Sigmoid colon (tissue), 6 donors: ENCODE measurements at regions not wholly inside any gene's neighbourhood (a gene's known extent, or its start where the extent isn't known, plus 50 kb on each side); places are given as distances from the start of the nearest gene placed in this dataset.

Source experiments
- DNase-seq: peaks from one replicate; pipeline ENCODE4 v3.0.0-alpha.2; 2019
- H3K27ac ChIP-seq, 4 donors: fragments of 200-600 bp; sonication (generic); one replicate each; pipeline ENCODE4 v1.5.1; 2016 to 2019; ENCODE audit warnings: mild to moderate bottlenecking in 1 of 4
- H3K27me3 ChIP-seq, 3 donors: fragments of 200-600 bp; sonication (generic); one replicate each; pipeline ENCODE4 v1.5.1; 2019; ENCODE audit warnings: mild to moderate bottlenecking in 1 of 3
- H3K36me3 ChIP-seq, 4 donors: fragments of 200-600 bp; sonication (generic); one replicate each; pipeline ENCODE4 v1.5.1; 2016 to 2019
- H3K4me1 ChIP-seq, 4 donors: fragments of 200-600 bp; sonication (generic); one replicate each; pipeline ENCODE4 v1.5.1; 2017 to 2019
- H3K4me3 ChIP-seq, 4 donors: fragments of 200-600 bp; sonication (generic); one replicate each; pipeline ENCODE4 v1.5.1; 2017 to 2019; ENCODE audit warnings: mild to moderate bottlenecking in 2 of 4, moderate library complexity in 1 of 4
- H3K9me3 ChIP-seq, 4 donors: fragments of 200-600 bp in 3 of 4; sonication (generic) in 3 of 4; one replicate each; pipeline versions ENCODE4 v1.5.1 to v1.6.1; 2013 to 2019
- CTCF ChIP-seq, 4 experiments: fragments of 450-650 bp in 3 of 4; fragments of 200-600 bp in 1 of 4; IDR thresholded peaks; one replicate each; pipeline ENCODE4 v1.5.1; 2016 to 2019; ENCODE audit warnings: antibody characterized with exemption in 4 of 4, mild to moderate bottlenecking in 3 of 4, moderate library complexity in 2 of 4
- EP300 ChIP-seq, 4 donors: sonication (generic); formaldehyde crosslinking; IDR thresholded peaks; one replicate each; pipeline ENCODE4 v1.6.1; 2017; ENCODE audit warnings: antibody characterized with exemption in 4 of 4
- POLR2A ChIP-seq, 2 donors: fragments of 450-650 bp; IDR thresholded peaks; one replicate each; pipeline ENCODE4 v1.6.1; 2016; ENCODE audit warnings: antibody characterized with exemption in 2 of 2, mild to moderate bottlenecking in 2 of 2, moderate library complexity in 2 of 2
- POLR2AphosphoS5 ChIP-seq, 4 donors: sonication (generic); formaldehyde crosslinking; IDR thresholded peaks; one replicate each; pipeline ENCODE4 v1.6.1; 2017; ENCODE audit warnings: antibody characterized with exemption in 4 of 4
- WGBS, 2 donors: extraction: QIAGEN DNeasy Blood & Tissue Kit; methylation state at CpG; one replicate each; pipeline ENCODE4 v1.1.7; 2013; 5-methylcytosine and 5-hydroxymethylcytosine counted together
- intact Hi-C: fragments of 100-400 bp; cut with DNase I; formaldehyde crosslinking; loops from one replicate; pipeline ENCODE4 v1.15.1; 2023
- donor health status: healthy with polysubstance abuse.
- donor health status: healthy.

GRCh38 chr19:31674503-31675192 is 325.4 kb upstream of the TSHZ3 start:
- TF ChIP-seq POLR2A (IDR thresholded peaks at IDR 0.05) = no peak
- TF ChIP-seq EP300 (IDR thresholded peaks at IDR 0.05) = no peak
- TF ChIP-seq CTCF (IDR thresholded peaks at IDR 0.05) = no peak
- TF ChIP-seq POLR2AphosphoS5 (IDR thresholded peaks at IDR 0.05) = no peak
- H3K4me1 ChIP-seq = peaks cover 0 to 9% (median 4%) of the 10 kb centered on the region in 4 donors
- intact Hi-C loops = loop anchor here (5.0 kb wide), 2 partner anchors 368 to 548 kb away; no protein-coding TSS in a partner anchor
- WGBS, 2 donors = 43 to 60% methylated on average over 11 of the region's 11 CpGs
- no peaks in the 10 kb centered on the region for H3K9me3 ChIP-seq
- H3K27me3 ChIP-seq = no peaks in the 10 kb centered on the region
- no peak for DNase-seq
- H3K27ac ChIP-seq = no peak overlapping the region
- H3K36me3 ChIP-seq = no peaks in the 10 kb centered on the region
- H3K4me3 ChIP-seq = no peak overlapping the region

GRCh38 chr19:31675193-31675913 is 326.1 kb upstream of the TSHZ3 start:
- H3K36me3 ChIP-seq = no peaks in the 10 kb centered on the region
- intact Hi-C loops = loop anchor here (5.0 kb wide), 2 partner anchors 367 to 547 kb away; no protein-coding TSS in a partner anchor
- H3K4me1 ChIP-seq = peaks cover 0 to 9% (median 4%) of the 10 kb centered on the region in 4 donors
- H3K9me3 ChIP-seq = no peaks in the 10 kb centered on the region
- no peaks in the 10 kb centered on the region for H3K27me3 ChIP-seq
- 68 to 70% methylated on average over 10 of the region's 10 CpGs for WGBS, 2 donors
- no peak overlapping the region for H3K4me3 ChIP-seq
- TF ChIP-seq EP300 (IDR thresholded peaks at IDR 0.05) (no peak), CTCF (IDR thresholded peaks at IDR 0.05) (peak in 1 of 4 experiments; percentile 4)
- DNase-seq = no peak
- H3K27ac ChIP-seq = no peak overlapping the region

- Histone ChIP-seq H3K27me3 (no peaks in the 10 kb centered on the region), H3K27ac (no peak overlapping the region), H3K36me3 (no peaks in the 10 kb centered on the region), H3K9me3 (no peaks in the 10 kb centered on the region), H3K4me1 (peaks cover 0 to 9% (median 4%) of the 10 kb centered on the region in 4 donors), H3K4me3 (no peak overlapping the region)
- 50 to 68% methylated on average over 3 of the region's 3 CpGs for WGBS, 2 donors
- intact Hi-C loops = loop anchor here (5.0 kb wide), 2 partner anchors 366 to 546 kb away; no protein-coding TSS in a partner anchor
- no peak for DNase-seq
- TF ChIP-seq POLR2A (IDR thresholded peaks at IDR 0.05) = no peak
- TF ChIP-seq EP300 (IDR thresholded peaks at IDR 0.05) = no peak
- TF ChIP-seq POLR2AphosphoS5 (IDR thresholded peaks at IDR 0.05) = no peak
- peak in 1 of 4 experiments; percentile 23 for TF ChIP-seq CTCF (IDR thresholded peaks at IDR 0.05)
Observed at GRCh38 chr19:31676271-31677004, 327.2 kb upstream of the TSHZ3 start.

- intact Hi-C loops = loop anchor here (5.0 kb wide), 2 partner anchors 364 to 544 kb away; no protein-coding TSS in a partner anchor
- no peaks in the 10 kb centered on the region for H3K9me3 ChIP-seq
- no peak for TF ChIP-seq POLR2A (IDR thresholded peaks at IDR 0.05)
- TF ChIP-seq EP300 (IDR thresholded peaks at IDR 0.05) = no peak
- TF ChIP-seq POLR2AphosphoS5 (IDR thresholded peaks at IDR 0.05) = no peak
- no peak for TF ChIP-seq CTCF (IDR thresholded peaks at IDR 0.05)
- H3K4me1 ChIP-seq = peaks cover 0 to 9% (median 4%) of the 10 kb centered on the region in 4 donors
- WGBS, 2 donors = 61 to 78% methylated on average over 3 of the region's 3 CpGs
- H3K4me3 ChIP-seq = no peak overlapping the region
- H3K27me3 ChIP-seq = no peaks in the 10 kb centered on the region
- H3K27ac ChIP-seq = no peak overlapping the region
- DNase-seq = no peak
- no peaks in the 10 kb centered on the region for H3K36me3 ChIP-seq
Observed at GRCh38 chr19:31678421-31678820, 329.2 kb upstream of the TSHZ3 start.
